ENCODE measurements at regions not wholly inside any gene's neighbourhood (a gene's known extent, or its start where the extent isn't known, plus 50 kb on each side); places are given as distances from the start of the nearest gene placed in this dataset.
A peak's percentile ranks its signal among the peaks of the same experiment; 100 is the strongest.

DNA sequence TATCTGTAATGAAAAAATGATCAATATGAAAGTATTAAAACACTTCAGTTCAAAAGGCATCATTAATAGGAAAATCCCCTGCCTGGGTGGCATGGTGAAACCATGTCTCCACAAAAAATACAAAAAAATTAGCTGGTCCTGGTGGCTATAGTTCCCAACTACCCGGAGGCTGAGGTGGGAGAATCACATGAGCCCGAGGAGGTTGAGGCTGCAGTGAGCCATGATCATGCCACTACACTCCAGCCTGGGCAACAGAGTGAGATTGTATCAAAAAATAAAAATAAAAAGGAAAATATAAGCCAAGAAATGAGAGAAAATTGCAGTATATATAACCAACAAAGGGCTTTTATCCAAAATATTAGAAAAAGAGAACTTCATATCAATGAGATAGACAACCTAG, 71.6 kb upstream of the MYCN start:
- DNase-seq = no peak

DNA sequence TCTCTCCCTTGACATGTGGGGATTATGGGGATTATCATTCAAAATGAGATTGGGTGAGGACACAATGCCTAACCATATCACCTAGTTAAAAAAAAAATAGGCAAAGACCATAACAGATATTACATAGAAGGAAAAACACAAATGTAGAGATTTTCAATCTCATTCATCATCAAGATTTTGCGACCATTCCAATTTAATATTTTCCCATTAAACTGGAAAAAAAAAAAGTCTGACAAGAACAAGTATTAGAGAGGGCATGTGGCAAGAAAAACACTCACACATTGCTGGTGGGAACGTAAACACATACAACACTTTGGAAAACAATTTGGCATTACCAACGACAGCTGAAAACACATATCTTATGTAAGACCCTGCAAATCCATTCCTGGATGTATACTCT, 71.0 kb upstream of the MYCN start:
- DNase-seq = no peak

DNA sequence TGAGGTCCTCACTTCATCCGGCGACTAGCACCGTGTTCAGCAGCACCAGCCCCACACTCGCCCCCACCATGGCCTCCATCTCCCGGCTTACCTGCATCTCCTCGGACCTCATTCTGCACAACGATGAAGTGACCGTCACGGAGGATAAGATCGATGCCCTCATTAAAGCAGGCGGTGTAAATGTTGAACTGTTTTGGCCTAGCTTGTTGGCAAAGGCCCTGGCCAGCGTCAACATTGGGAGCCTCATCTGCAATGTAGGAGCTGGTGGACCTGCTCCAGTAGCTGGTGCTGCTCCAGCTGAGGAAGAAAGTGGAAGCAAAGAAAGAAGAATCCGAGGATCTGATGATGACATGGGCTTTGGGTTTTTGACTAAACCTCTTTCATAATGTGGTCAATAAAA, 70.5 kb upstream of the MYCN start:
- no peak for DNase-seq

DNA sequence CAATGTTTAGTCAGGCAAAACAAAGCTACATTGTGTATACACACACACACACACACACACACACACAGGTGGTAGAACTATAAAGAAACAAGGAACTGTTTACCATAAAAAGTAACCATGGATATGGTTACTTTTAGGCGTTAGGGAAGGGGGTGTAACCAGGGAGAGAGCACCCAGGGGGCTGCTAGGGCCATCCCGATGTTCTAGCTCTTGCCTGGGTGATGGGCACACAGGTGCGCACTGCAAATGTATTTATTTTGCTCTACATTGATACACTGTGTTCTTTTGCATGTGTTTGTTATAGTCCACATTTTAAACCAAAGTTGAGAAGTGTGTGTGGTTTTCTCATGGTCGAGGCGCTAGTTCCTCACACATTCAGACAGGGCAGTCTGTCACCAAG, 69.8 kb upstream of the MYCN start:
- DNase-seq = no peak

DNA sequence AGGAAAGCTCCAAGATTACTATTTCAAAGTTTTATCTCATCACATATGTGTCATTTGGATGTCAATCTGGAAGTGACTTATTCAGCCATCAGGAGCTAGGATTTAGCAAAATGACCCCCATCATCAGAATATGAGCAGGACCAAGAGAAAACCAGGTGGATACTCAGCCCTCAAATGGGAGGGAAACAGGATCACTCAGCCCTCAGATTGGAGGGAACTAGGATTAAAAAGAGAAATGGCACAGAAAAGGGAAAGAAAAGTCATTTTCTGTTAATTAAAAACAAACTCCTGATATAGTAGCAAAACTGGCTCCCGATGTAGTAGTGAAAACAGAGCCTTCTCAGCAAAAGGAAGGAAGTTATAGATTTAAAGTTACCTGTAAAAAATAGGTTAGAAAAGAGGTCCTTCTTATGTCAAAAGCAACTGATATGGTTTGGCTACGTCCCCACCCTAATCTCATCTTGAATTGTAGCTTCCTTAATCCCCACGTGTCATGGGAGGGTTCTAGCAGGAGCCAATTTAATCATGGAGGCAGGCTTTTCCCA, 69.0 kb upstream of the MYCN start:
- DNase-seq = no peak

DNA sequence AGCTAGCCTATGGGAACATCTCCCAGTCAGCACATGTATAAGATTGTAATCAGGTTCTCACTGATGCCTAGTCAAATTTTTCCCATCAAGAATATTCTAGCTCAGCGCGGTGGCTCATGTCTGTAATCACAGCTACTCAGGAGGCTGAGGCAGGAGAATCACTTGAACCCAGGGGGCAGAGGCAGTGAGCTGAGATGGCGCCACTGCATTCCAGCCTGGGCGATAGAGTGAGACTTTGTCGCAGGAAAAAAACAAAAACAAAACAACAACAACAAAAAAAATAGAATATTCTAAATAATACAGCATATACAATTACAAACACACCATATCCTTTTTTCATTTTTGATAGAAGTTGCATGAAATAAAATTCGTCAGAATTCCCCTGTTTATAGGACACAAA, 67.5 kb upstream of the MYCN start:
- DNase-seq = no peak

DNA sequence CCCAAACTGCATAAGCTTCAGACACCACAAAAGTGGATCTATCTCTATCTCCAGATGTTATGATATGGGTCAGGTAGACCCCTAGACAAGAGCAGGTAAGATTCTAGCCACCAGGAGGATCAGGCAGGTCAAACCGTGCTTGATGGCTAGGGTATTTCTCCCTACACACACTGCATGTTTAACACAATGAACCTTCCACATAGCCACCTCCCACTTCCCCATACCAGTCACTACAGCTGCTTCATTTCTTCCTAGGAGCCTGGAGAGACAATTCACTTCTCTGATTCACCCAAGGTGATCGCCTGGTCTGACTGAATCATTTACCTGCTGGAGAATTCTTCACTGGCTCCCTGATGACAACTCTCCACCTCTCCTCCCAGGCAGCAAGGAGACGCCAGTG, 66.0 kb upstream of the MYCN start:
- no peak for DNase-seq

DNA sequence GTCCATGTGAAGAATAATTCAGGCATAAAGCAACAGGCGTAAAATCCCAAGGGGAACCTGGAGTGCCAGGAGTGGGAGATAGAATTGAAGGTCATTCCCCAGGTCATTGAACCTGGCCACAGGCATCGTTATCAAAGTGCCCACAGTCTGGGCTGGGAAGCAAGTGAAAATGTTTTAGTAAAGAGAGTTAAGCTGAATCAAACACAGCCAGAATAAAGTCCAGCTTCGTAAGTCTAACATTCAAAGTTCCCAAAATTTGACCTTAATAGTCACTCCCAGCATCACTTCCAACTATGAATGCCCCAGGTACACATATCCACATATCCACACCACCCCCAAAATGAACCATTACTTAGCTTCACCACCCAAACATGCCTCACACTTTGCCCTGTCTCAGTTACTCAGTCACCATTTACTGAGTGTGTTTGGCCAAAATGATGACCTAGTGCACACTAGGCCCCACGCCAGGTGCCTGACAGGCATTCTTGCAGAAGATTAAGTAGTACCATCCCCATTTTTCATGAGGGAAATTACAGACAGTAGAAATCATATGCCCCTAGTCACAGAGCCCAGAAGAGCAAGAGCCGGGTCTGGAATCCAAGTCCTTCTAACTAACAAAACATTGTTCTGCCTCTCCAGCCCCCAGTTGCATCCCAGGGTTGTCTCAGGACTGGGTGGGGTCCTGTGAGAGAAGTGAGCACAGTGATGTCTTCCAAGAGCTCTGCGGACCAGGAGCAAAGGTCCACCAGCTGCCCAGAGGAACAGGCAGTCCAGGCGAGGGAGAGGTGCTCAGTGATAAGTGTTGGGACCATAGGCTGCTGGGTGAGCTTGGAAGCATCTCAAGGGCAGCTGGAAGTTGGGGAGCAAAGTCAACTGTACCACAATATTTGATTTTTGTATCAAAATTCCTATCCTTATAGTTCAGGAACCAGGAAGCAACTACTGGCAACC, 65.2 kb upstream of the MYCN start:
- DNase-seq = no peak

DNA sequence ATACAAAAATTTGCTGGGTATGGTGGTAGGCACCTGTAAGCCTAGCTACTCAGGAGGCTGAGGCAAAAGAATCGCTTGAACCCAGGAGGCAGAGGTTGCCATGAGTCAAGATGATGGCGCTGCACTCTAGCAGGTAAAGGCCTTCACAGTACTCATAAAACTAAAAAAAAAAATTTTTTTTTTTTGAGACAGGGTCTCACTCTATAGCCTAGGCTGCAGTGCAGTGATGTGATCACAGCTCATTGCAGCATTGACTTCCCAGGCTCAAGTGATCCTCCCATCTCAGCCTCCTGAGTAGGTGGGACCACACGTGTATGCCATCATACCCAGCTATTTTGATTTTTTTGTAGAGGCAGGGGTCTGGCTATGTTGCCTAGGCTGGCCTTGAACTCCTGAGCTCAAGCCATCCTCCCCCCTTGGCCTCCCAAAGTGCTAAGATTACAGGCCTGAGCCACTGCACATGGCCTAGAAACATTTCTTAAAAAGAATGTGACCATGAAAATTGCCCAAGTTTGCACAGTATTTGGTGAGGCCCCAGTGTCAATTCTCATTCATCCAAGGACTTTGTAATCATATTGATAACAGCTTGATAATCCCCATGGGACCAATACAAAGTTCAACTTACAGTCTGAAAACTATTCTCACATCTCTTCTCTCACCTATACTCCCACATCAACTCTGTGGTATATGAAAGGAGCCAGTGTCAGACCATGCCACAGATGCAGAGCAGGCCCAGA, 64.2 kb upstream of the MYCN start:
- DNase-seq = no peak

DNA sequence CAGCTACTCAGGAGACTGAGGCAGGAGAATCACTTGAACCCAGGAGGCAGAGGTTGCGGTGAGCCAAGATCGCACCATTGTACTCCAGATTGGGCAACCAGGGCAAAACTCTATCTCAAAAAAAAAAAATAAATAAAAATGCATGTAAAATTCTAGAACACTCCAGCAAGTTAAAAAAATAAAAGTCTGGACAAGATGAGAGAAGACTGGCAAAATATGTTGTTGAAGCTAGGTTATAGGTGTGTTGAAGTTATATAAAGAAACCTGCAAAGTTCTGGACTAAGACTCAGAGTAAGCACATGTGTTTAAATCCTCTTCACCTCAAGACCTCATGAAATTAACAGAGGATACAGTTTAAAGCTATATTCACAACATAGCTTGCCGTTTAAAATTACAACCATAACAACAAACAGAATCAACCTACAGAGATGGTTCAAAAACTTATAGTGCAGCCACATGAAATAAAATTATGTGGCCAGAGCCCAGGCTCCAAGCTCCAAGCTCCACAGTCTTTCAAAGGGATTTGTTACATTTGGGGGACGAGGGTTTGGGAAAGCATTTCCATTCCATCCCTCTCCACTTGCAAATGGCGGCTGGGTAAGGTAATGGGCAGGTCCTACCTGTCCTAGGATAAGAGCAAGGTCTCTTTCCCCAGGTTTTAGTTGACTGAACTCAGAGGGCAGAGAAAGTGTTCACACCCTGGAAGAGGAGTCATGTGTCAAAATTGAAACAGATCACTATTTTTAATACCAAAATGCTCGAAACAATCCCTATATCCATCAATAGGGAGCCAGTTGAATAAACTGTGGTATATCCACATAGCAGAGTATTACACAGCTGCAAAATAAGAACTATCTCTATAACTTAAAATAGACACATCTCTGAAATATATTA, 59.9 kb upstream of the MYCN start:
- DNase-seq = no peak

DNA sequence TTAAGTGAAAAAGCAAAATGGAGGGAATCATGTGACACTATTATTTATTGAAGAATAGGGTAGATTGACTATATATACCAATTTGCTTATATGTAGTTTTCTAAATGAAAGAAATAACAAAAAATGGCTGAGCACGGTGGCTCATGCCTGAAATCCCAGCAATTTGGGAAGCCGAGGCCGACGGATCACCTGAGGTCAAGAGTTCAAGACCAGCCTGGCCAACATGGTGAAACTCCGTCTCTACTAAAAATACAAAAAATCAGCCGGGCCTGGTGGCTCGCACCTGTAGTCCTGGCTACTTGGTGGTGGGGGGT, 59.3 kb upstream of the MYCN start:
- no peak for DNase-seq

DNA sequence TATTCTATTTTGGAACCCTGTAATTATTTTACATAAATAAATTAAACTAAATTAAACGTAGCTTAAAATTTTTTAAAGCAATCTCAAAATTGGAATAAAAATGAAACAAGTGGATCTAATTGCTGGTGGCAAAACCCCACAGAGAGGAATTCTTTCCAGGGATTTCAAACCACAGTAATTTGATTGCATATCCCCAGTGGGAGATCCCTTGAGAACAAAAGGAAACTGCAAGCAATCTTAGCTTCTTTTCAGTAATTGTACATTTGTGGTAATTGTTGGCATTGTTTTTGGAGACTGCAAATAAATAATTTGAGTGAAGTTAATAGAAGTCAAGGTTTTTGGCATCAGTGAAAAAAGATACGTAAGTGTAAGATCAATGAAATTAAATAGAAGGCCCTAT, 58.7 kb upstream of the MYCN start:
- DNase-seq = no peak

DNA sequence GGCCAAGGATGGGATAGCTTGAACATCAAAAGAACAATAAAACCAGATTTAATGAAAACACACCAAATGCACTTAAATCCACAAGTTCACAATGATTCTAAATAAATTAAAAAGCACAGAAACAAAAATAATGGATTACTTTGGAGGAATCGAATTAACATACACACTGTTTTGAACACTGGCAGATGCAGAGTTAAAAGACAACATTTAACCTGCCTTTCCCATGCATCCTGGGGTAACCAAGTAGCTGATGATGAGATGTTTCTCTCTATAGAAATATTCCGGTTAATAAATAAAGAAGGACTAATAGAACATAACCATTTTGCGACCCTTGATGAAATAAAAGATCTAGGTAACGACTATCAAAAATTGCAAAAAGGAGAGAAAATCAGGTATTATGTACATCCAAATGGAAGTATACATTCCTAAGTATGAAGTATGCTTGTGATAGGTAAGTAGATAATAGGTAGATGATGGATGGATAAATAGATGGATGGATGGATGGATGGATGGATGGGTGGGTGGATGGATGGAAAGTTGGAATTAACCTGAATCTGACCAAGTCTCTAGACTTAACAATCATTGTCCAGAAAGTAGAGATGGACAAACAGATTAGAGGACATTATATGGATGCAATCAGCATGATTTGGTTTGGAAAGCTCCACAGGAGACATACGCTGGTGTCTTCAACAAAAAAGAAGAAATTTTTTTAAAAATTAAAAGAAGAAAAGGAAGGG, 57.4 kb upstream of the MYCN start:
- DNase-seq = no peak

DNA sequence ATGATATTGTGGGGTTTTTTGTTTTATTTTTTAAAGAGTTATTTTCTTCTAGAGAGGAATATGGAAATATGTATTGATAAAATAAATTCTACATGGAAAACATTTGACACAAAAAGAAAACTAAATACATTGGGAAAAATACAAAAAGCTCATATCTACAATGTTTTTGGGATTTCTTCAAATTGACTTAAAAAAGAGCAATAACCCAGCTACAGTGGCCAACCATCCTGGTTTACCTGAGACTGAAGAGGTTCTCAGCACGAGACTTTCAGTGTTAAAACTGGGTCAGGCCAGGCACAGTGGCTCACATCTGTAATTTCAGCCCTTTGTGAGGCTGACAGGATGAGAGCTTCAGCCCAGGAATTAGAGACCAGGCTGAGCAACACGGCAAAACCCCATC, 56.7 kb upstream of the MYCN start:
- DNase-seq = no peak

DNA sequence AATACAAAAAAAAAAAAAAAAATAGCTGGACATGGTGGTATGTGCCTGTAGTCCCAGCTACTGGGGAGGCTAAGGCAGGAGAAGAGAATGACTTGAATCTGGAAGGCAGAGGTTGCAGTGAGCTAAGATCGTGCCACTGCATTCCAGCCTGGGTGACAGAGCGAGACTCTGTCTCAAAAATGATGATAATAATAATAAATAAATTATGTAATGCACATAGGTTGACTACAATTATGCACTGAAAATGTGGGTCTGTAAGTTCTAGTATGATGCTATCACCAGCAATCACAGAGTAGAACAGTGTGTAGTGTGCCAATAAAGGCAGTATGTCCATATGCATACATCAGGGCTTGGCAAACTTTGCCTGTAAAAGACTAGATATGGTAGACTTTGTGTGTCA, 55.6 kb upstream of the MYCN start:
- no peak for DNase-seq

DNA sequence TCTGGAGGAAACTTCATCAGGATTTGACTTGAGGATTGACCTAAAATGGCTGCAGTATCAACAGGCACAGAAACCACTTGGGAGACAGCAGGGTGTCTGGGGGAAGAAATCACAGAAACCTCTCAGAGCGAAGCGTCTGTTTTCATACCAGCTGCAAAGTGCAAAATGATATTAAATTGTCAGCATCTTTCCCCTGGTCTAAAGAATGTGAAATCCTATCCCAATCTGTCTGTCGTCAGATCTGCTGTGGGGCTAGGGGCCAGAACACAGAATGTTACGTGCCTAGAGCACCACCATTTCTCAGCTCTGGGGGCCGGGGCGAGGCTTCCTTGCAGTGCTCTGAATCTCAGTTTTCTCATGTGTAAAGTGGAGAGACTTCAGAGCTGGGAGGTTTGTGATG, 54.1 kb upstream of the MYCN start:
- DNase-seq = no peak

DNA sequence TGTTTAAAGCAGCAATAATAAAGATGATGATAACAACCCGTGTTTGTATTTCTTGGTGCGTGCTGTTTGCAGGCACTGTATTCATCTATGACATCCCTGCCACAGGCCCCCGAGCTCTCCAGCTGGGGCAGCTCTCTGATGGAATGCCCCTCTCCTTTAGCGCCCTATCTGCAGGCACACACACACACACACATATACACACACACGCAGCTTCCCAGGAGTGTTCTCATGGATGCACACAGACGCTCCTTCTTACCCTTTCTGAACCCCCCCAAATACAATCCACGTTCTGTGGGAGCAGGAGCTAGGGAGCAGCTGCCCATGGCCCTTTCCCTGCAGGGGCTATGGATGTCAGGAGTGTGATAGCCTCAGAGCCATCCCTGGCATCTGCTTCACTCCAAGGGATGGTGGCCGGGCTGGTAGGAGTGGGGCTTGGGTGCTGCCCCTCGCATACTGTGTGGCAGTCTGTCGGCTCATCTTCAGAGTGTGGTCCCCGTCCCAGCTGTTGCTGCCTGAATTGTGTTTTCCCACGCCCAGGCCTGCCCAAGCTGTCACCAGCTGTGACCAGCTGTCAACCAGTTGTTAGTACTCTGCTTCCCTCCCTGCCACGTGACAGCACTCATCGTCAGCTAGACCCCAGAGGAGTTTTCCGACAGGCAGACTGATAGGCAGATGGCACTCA, 50.8 kb upstream of the MYCN start:
- DNase-seq = peak; percentile 67

DNA sequence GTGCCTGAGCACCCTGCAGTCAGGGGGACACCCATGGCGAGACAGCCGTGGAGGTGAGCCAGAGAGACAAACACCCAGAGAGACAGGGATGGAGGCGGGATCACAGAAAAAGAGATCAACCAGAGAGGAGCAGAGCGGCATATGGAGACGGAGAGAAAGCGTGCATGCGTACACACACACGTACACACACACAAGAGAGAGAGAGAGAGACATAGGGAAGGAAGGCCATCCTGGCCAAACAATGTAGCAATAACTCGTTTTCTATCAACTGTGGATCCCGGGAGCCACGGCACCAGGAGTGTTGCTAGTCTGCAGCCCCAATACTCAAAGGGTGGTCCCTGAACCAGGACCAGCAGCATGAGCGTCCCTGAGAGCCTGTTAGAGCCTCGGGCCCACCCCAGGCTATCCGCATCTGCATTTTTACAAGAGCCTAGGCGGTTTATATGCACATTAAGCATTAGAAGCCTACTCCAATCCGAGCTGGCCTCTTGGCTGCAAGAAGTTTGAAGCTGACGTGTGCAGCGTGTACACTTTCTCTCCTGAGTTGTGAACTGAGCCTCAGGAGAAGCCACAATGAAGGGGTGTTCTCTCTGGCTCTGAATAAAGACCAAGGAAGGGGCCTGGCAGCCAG, 50.1 kb upstream of the MYCN start:
- DNase-seq = no peak

Measured in right forelimb (tissue), 1 donor.